Stimulated activated CD4-positive, alpha-beta T cell treated with anti-CD3 and anti-CD28 coated beads, Interleukin-12 subunit alpha, Interleukin-12 subunit beta, amount 100 ng/mL, for 48 hours (primary cell): ENCODE measurements at regions not wholly inside any gene's neighbourhood (a gene's known extent, or its start where the extent isn't known, plus 50 kb on each side); places are given as distances from the start of the nearest gene placed in this dataset.
A peak's percentile ranks its signal among the peaks of the same experiment; 100 is the strongest.
"Not testable (repeated sequence)": the region's sequence is repeated elsewhere in the genome, so short reads cannot be mapped to it uniquely, and the experiment has no call there.

Experiments
- DNase-seq, 3 donors: peaks; one replicate each; pipeline ENCODE4 v3.0.0-alpha.2; 2020; ENCODE audit warnings: low read depth in 2 of 3, low spot score in 1 of 3

DNA sequence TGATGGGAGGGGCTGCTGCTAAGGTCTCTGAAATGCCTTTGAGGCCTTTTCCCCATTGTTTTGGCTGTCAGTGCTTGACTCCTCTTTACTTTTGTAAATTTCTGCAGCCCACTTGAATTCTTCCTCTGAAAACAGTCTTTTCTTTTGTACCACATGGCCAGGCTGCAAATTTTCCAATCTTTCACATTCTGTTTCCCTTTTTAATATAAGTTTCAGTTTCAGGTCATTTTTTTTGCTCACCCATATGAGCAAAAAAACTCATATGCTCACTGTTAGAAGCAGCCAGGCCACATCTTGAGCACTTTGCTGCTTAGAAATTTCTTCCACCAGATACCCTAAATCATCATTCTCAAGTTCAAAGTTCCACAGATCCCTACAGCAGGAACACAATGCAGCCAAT lies 234.6 kb upstream of the ADRA1B start:
- no peak for DNase-seq

GRCh38 chr5:159682623-159683022 lies 233.7 kb upstream of the ADRA1B start:
- DNase-seq, result no peak

GRCh38 chr5:159687892-159688291 lies 228.4 kb upstream of the ADRA1B start:
- not testable (repeated sequence) for DNase-seq

DNA sequence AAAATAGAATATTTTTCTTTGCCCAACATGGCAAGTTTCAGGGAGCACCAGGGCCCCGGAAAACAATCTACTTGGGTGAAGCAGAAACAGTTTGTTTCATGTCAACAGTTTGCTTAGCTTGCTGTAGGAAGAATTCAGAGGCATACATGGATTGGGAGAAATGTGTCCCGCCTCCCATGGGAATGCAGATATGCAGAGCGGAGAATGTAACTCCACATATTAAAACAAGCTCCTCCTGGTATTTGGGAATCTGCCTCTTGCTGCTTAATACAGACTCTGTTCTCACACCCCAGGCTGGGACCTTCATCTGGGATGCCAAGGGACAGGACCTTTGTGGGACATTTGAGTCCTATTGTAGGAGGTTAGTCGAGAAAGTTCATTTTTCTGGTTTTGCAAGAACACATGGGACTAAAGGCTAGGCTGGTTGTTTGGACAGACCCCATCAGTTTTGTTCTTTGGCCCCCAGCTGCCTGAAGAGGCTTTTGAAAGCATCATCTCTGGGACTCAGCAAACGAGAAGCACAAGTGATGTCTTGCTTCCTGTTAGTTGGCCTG lies 220.5 kb upstream of the ADRA1B start:
- DNase-seq, result no peak

- no peak for DNase-seq
These were observed 218.8 kb upstream of the ADRA1B start for GRCh38 chr5:159697530-159697929.

GRCh38 chr5:159698322-159698721 lies 218.0 kb upstream of the ADRA1B start:
- no peak for DNase-seq

DNA sequence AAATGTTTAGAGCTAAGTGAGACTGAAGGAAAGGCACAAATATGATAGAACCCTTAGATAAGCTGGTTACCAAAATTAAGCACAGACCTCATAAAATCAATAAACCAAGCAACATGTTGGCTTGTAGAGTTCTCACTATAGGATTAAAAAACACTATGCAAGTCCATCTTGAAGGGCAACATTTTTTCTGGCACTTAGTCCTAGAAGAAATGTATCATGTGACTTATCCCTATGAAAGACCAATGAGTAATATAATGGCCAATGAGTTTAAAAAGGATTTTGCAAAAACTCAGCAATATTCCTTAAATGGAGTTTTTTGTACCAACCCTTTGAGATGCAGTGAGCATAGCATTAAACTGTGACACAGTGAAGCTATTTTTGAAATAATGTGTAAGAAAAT lies 216.3 kb upstream of the ADRA1B start:
- DNase-seq, result no peak

- DNase-seq, result no peak
These were observed 214.0 kb upstream of the ADRA1B start for GRCh38 chr5:159702301-159702700.

GRCh38 chr5:159702826-159703225 lies 213.5 kb upstream of the ADRA1B start:
- no peak for DNase-seq

DNA sequence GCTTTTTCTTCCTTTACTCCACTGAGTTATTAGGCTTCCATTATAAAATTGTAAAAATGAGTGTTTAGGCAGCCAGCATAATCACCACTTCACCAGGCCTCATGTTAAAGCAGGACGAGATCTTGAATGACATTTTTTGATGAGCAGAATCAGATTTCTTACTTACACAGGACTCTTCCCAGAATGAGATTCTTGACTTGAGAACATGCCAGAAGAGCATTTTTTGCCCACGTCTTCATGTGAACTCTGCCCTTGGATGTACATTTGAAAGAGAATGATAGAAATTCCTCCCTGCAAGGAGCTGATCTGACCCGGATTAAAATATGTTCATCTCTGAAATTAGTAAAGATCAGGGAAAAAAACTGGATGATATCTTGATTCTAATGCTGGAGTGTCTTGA lies 212.1 kb upstream of the ADRA1B start:
- DNase-seq, result no peak

DNA sequence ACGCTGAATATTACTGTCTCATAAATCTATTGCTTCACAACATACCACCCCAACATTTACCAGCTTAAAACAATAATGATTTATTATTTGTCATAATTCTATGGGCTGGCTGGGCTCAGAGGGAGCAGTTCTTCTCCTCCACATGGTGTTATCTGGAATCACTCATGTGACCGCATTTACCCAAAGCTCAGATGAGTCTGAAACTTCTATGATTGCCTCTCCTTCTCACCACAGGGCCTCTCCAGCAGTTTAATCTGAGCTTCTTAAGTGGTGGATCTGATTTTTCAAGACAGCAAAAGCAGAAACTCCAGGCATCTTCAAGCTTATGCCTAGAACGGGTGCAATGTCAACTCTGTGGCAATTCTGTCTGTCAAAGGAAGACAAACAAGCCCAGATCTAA lies 210.3 kb upstream of the ADRA1B start:
- DNase-seq, result no peak

DNA sequence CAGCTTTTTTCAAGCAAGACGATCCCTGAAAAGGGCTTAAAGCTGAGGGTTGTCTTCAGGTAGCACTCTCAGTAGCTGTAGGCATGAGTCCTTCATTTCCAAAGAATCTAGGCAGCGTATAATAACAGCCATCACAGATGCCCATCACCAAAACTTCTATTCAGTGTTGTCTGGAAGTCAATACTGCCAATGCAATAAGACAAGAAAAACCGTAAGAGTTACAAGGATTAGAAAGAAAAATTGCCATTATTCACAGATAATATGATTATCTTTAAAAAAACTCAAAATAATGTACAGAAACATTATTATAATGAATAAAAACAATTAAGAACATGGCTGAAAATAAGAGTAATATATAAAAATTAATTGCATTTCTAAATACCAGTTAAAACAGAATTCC lies 208.2 kb upstream of the ADRA1B start:
- DNase-seq, result no peak

GRCh38 chr5:159712672-159713071 lies 203.6 kb upstream of the ADRA1B start:
- DNase-seq, result no peak

GRCh38 chr5:159713254-159713653 lies 203.0 kb upstream of the ADRA1B start:
- no peak for DNase-seq

GRCh38 chr5:159713773-159714172 lies 202.5 kb upstream of the ADRA1B start:
- DNase-seq, result no peak

DNA sequence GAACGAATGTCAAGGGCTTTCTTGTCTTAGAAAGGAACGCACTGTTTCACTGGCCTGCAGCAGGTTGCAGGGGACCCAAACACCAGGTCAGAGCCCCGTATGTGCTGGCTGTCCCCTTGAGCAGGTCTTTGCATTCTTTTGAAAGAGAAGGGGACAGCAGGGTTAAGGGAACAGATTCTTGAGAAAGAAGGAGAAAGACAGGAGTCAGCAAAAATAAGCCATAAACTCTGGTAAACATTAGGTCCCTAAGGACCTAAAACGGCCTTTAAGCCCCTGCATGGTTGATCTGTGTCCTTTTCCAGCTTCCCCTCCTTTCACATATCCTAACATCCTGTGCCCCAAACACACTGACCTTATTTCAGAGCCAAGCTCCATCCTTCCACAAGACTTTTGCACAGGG lies 190.8 kb upstream of the ADRA1B start:
- DNase-seq, result no peak

- no peak for DNase-seq
These were observed 189.1 kb upstream of the ADRA1B start for GRCh38 chr5:159727167-159727566.

GRCh38 chr5:159730285-159730684 lies 186.0 kb upstream of the ADRA1B start:
- DNase-seq, result no peak

DNA sequence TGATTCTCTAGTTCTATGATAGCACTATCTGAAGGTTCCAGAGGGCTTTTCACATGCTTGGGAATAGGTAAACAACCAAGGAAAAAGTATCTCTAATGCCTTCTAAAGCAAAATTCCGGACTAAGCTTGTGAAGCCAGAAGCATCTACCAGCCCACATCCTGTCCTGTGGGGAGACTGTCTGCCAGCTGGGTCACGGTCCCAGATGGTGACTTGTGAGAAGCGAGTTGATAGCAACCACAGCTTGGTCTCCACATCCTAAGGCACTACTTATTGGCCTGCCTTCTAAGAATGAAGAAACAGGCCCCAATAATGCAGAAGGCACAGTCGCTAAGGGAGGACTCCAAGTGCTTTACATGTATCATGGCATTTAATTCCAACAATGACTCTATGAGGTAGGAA lies 184.1 kb upstream of the ADRA1B start:
- DNase-seq, result peak in 1 of 3 donors; percentile 0

DNA sequence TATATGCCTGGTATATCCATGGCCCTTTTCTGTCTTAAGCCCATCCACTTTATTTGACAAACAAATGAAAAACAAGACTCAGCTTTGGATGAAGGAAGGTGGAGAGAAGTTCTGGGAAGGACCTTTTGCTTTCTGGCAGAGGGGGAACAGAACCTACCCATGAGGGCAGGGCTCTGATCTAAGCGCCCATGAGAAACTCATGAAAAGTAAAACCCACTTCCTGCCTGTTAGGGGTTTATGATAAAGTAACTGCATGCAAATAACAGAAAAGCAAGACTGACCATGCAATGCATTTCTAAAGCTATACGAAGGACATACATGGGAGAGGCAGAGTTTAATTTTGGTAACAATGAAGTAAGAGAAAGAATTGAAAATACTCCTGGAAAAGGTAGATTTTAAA lies 181.9 kb upstream of the ADRA1B start:
- DNase-seq, result no peak

DNA sequence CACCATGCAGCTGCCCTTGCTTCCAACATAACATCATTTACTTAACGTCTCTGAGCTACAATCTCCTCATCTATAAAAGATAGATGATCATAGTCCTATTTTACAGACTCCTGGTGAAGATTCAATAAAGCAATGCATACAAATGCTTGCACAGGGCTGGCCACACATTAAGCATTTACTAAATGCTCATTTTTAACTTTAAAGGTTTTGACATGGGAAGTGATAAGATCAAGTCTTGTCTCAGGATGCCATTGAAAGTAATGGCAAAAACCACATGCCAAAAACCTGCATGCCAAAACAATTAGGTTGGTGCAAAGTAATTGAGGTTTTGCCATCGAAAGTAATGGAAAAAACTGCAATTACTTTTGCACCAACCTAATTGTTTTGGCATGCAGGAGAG lies 181.2 kb upstream of the ADRA1B start:
- DNase-seq, result no peak

DNA sequence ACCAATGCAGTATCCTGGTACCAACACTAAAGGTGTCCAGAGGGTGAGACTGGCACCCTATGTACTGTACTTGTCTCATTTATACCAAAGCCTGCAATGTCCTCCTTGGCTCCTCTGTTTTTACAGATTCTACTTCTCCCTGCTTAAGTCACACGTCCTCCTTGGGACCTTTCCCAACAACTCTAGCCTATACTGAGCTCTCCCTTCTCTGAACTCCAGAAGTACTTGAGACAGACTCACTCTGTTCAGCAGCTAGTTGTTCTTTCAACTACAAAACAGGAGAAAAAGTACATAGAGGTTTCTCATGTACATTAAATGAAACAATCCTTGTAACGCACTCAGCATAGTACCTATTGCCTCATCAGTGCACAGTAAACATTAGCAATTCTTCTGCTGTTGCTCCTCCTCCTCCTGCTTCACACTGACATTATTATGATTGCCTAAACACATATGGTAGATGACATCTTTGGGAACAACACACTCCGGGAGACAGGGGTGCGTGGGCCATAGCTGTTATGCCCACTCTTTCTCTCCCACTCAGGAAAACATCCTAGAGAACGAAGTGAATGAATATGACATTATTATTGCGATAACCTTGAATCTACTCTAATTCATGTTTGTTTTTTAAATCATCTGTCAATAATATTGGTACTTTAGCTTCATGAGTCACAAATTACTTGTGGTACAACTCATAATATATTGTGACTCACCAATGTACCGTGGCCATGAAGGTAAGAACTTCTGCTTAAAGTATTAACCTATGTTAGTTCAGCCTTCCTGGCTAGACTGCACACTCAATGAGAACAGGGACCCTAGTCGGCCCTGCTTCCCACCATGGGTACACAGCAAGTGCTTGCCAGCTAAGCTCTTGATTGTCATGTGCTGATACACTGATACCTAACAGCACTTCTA lies 180.3 kb upstream of the ADRA1B start:
- DNase-seq, result no peak

GRCh38 chr5:159736844-159737243 lies 179.4 kb upstream of the ADRA1B start:
- DNase-seq, result no peak
